Astrocyte (in vitro differentiated cells and primary cell): ENCODE measurements at regions not wholly inside any gene's neighbourhood (a gene's known extent, or its start where the extent isn't known, plus 50 kb on each side); places are given as distances from the start of the nearest gene placed in this dataset.

Source experiments
- DNase-seq: peaks from one replicate; pipeline ENCODE4 v3.0.0-alpha.2; 2010; ENCODE audit warnings: low read depth
- FAIRE-seq: peaks from 2 replicates; lab custom pipeline; 2011; peaks lifted over from hg19 to GRCh38; lab: Jason Lieb, UNC
- H2AFZ ChIP-seq: 2 replicates; pipeline ENCODE4 v1.6.0; 2012; ENCODE audit warnings: low read depth, low read length, inconsistent platforms
- H3K27ac ChIP-seq: 2 replicates; pipeline ENCODE4 v1.5.1; 2011; ENCODE audit warnings: low read depth, low read length, inconsistent platforms
- H3K27me3 ChIP-seq: 2 replicates; pipeline ENCODE4 v1.6.0; 2011; ENCODE audit warnings: low read length, inconsistent platforms; ENCODE audit not compliant: insufficient read depth
- H3K36me3 ChIP-seq: 2 replicates; pipeline ENCODE4 v1.5.1; 2011; ENCODE audit warnings: low read length, inconsistent platforms; ENCODE audit not compliant: insufficient read depth
- H3K4me1 ChIP-seq: 2 replicates; pipeline ENCODE4 v1.5.1; 2011; ENCODE audit warnings: low read length, inconsistent platforms; ENCODE audit not compliant: insufficient read depth
- H3K4me2 ChIP-seq: 2 replicates; pipeline ENCODE4 v1.6.0; 2012; ENCODE audit warnings: low read length, inconsistent platforms
- H3K4me3 ChIP-seq: 2 replicates; pipeline ENCODE4 v1.5.1; 2011; ENCODE audit warnings: low read depth, mild to moderate bottlenecking, low read length, inconsistent platforms; ENCODE audit not compliant: insufficient read depth
- H3K79me2 ChIP-seq: 2 replicates; pipeline ENCODE4 v1.6.0; 2012; ENCODE audit warnings: mild to moderate bottlenecking, low read length, inconsistent platforms; ENCODE audit not compliant: insufficient read depth
- H3K9ac ChIP-seq: 2 replicates; pipeline ENCODE4 v1.6.0; 2012; ENCODE audit warnings: mild to moderate bottlenecking, low read length, inconsistent platforms
- H3K9me3 ChIP-seq: 2 replicates; pipeline ENCODE4 v1.5.1; 2012; ENCODE audit warnings: low read depth, mild to moderate bottlenecking, low read length, inconsistent platforms; ENCODE audit not compliant: insufficient read depth
- H4K20me1 ChIP-seq: 2 replicates; pipeline ENCODE4 v1.6.0; 2012; ENCODE audit warnings: low read length, inconsistent platforms; ENCODE audit not compliant: insufficient read depth
- H3K27ac Mint-ChIP-seq: one replicate; pipeline ENCODE4 v1.8.0; 2021; ENCODE audit warnings: mild to moderate bottlenecking, mixed read lengths; ENCODE audit not compliant: unreplicated experiment
- H3K27me3 Mint-ChIP-seq: one replicate; pipeline ENCODE4 v1.8.0; 2021; ENCODE audit warnings: low read depth, mixed read lengths; ENCODE audit not compliant: unreplicated experiment
- H3K36me3 Mint-ChIP-seq: one replicate; pipeline ENCODE4 v1.8.0; 2021; ENCODE audit warnings: low read depth, mixed read lengths; ENCODE audit not compliant: unreplicated experiment
- H3K4me1 Mint-ChIP-seq: one replicate; pipeline ENCODE4 v1.8.0; 2021; ENCODE audit warnings: low read depth, mixed read lengths; ENCODE audit not compliant: unreplicated experiment
- H3K4me3 Mint-ChIP-seq: one replicate; pipeline ENCODE4 v1.8.0; 2021; ENCODE audit warnings: mild to moderate bottlenecking, moderate library complexity, mixed read lengths; ENCODE audit not compliant: unreplicated experiment
- H3K9me3 Mint-ChIP-seq: one replicate; pipeline ENCODE4 v1.8.0; 2021; ENCODE audit warnings: mild to moderate bottlenecking, mixed read lengths; ENCODE audit not compliant: unreplicated experiment
- CTCF ChIP-seq: IDR thresholded peaks from 2 replicates; pipeline ENCODE4 v1.5.1; 2011; ENCODE audit warnings: low read depth, mild to moderate bottlenecking, inconsistent platforms, low read length, moderate library complexity; ENCODE audit not compliant: insufficient read depth
- EZH2 ChIP-seq: IDR thresholded peaks from 2 replicates; pipeline ENCODE4 v1.6.1; 2012; ENCODE audit warnings: mild to moderate bottlenecking, low read length, inconsistent platforms; ENCODE audit not compliant: insufficient read depth

GRCh38 chr1:195580988-195581387 lies 1027.3 kb downstream of the KCNT2 start:
- Histone ChIP-seq H3K9ac (no peak overlapping the region), H2AFZ (no peak overlapping the region), H3K9me3 (peaks cover 2% of the 10 kb centered on the region), H3K4me1 (no peaks in the 10 kb centered on the region), H3K4me3 (no peak overlapping the region), H3K79me2 (no peaks in the 10 kb centered on the region), H3K4me2 (no peak overlapping the region), H3K27me3 (no peaks in the 10 kb centered on the region), H3K36me3 (no peaks in the 10 kb centered on the region), H3K27ac (no peak overlapping the region), H4K20me1 (no peaks in the 10 kb centered on the region)
- TF ChIP-seq EZH2 (no peak), CTCF (peak; percentile 16)
- Mint-ChIP-seq H3K27me3 (no peaks in the 10 kb centered on the region), H3K4me1 (no peaks in the 10 kb centered on the region), H3K4me3 (no peak overlapping the region), H3K9me3 (no peaks in the 10 kb centered on the region), H3K27ac (no peak overlapping the region), H3K36me3 (no peaks in the 10 kb centered on the region)
- FAIRE-seq (no peak), DNase-seq (no peak)

- Mint-ChIP-seq H3K9me3 (no peaks in the 10 kb centered on the region), H3K4me3 (no peak overlapping the region), H3K4me1 (no peaks in the 10 kb centered on the region), H3K36me3 (no peaks in the 10 kb centered on the region), H3K27ac (no peak overlapping the region), H3K27me3 (no peaks in the 10 kb centered on the region)
- Histone ChIP-seq H3K27ac (no peak overlapping the region), H4K20me1 (no peaks in the 10 kb centered on the region), H3K4me2 (no peak overlapping the region), H3K9me3 (no peaks in the 10 kb centered on the region), H2AFZ (no peak overlapping the region), H3K9ac (no peak overlapping the region), H3K4me1 (no peaks in the 10 kb centered on the region), H3K79me2 (no peaks in the 10 kb centered on the region), H3K27me3 (no peaks in the 10 kb centered on the region), H3K4me3 (no peak overlapping the region), H3K36me3 (no peaks in the 10 kb centered on the region)
- TF ChIP-seq CTCF (no peak), EZH2 (no peak)
- DNase-seq: no peak
- no peak for FAIRE-seq
Measured at GRCh38 chr1:195577748-195578147, 1030.5 kb downstream of the KCNT2 start.

GRCh38 chr1:195576641-195577040 lies 1031.6 kb downstream of the KCNT2 start:
- no peak for TF ChIP-seq CTCF
- no peak for TF ChIP-seq EZH2
- Histone ChIP-seq H3K4me1 (no peaks in the 10 kb centered on the region), H3K36me3 (no peaks in the 10 kb centered on the region), H3K9ac (no peak overlapping the region), H4K20me1 (no peaks in the 10 kb centered on the region), H3K4me2 (no peak overlapping the region), H3K27me3 (no peaks in the 10 kb centered on the region), H3K27ac (no peak overlapping the region), H3K9me3 (no peaks in the 10 kb centered on the region), H2AFZ (no peak overlapping the region), H3K4me3 (no peak overlapping the region), H3K79me2 (no peaks in the 10 kb centered on the region)
- Mint-ChIP-seq H3K36me3 (no peaks in the 10 kb centered on the region), H3K27ac (no peak overlapping the region), H3K4me1 (no peaks in the 10 kb centered on the region), H3K9me3 (no peaks in the 10 kb centered on the region), H3K4me3 (no peak overlapping the region), H3K27me3 (no peaks in the 10 kb centered on the region)
- FAIRE-seq: no peak
- no peak for DNase-seq
